Fibroblast of mammary gland (primary cell): ENCODE measurements at regions not wholly inside any gene's neighbourhood (a gene's known extent, or its start where the extent isn't known, plus 50 kb on each side); places are given as distances from the start of the nearest gene placed in this dataset.

Experiments
- DNase-seq: peaks from one replicate; pipeline ENCODE4 v3.0.0-alpha.2; 2010; ENCODE audit warnings: low read depth
- H3K4me3 ChIP-seq: 2 replicates; pipeline ENCODE4 v1.5.1; 2011; ENCODE audit warnings: low read depth, mild to moderate bottlenecking, low read length, moderate library complexity; ENCODE audit not compliant: control insufficient read depth
- CTCF ChIP-seq: conservative IDR thresholded peaks from 2 replicates; pipeline ENCODE4 v1.5.1; 2011; ENCODE audit warnings: low read depth, low read length, inconsistent platforms; ENCODE audit not compliant: control insufficient read depth, insufficient read depth

- DNase-seq, result no peak
- H3K4me3 ChIP-seq, result no peak overlapping the region
- TF ChIP-seq CTCF, result no peak
Measured at GRCh38 chr13:47843005-47843404, 158.1 kb downstream of the SUCLA2 start.

- no peak for DNase-seq
- no peak for TF ChIP-seq CTCF
- no peak overlapping the region for H3K4me3 ChIP-seq
Measured at GRCh38 chr13:47841151-47841550, 159.9 kb downstream of the SUCLA2 start.

DNA sequence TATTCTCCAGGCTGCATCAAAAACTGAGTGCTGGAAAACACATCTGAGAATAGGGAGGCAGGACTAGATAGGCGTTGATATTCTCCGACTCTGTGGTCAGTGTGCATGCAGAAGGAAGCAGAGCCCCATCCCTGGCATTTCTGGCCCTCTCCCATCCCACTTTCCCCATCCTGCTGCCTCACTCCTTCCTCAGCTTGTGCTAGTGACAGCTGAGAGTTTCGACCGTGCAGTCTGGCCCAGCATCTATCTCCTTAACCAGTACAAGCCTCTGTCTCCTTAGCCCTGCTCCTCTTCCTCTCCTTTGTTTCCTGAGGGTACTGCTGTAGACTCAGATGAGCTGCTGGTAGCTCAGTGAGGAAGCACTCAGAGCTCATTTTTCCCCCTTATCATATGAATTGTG is 163.2 kb downstream of the SUCLA2 start:
- H3K4me3 ChIP-seq, result no peak overlapping the region
- DNase-seq, result no peak
- no peak for TF ChIP-seq CTCF

DNA sequence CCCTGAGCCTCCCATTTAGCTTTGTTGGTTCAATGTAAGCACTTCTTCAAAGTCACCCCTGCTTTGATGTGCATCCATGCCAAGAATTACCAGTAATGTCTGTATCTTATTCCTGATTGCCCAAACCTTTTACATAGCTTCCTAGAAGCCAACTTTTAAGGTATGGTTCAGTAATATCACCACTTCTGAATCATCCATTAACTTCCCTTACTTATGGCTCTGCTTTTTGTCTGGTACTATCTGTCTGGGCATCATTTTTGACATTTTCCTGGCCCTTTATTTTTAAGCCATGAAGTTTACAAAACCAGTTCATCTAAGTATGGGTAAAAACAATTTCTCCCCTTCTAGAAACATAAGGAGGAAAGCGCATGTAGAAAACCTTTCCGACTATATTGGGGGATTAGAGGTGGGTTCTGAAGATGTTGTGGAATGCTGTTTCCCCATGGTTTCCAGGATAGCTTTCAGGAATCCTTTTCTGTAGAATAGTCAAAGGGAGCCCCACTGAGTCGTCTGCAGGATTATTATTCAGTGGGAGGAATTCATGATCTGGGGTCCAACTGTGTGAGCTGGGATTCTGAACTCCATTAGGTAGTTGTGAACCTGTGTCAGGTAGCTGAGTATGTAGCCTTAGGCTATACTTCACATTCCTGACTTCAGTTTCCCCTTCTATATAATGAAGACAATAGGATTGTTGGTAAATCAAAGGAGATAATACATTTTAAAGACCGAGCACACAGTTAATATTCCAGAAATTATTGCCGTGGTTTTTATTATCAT is 163.8 kb downstream of the SUCLA2 start:
- TF ChIP-seq CTCF, result no peak
- DNase-seq, result no peak
- H3K4me3 ChIP-seq, result no peak overlapping the region

GRCh38 chr13:47835470-47836228 is 165.4 kb downstream of the SUCLA2 start:
- DNase-seq, result no peak
- no peak for TF ChIP-seq CTCF
- H3K4me3 ChIP-seq, result no peak overlapping the region

DNA sequence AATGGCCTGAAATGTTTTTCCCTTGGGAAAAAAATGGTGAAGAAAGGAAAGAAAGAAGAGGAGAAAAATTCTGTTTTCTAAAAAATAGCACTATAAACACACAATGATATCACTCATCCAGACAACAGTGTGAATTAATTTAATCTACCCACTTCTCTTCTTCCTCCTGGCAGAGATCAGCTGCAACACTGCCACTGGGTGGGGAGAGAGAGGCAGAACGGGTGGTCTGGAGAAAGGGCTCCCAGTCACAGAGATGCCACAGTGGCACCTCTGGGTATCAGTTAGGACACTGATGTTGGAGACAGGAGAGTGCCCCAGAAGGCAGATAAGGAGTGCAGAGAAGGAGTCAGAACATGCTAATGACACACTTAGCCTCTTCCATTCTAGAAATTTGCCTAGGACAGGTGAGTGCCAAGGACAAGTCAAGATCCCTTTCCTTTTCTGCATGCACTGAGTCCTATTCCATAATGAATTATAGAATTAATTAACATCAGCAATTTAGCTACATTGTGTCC is 168.6 kb downstream of the SUCLA2 start:
- no peak for TF ChIP-seq CTCF
- H3K4me3 ChIP-seq, result no peak overlapping the region
- no peak for DNase-seq
